HFFc6 (cell line): ENCODE measurements at regions not wholly inside any gene's neighbourhood (a gene's known extent, or its start where the extent isn't known, plus 50 kb on each side); places are given as distances from the start of the nearest gene placed in this dataset.

Experiments used
- DNase-seq: peaks from one replicate; pipeline ENCODE4 v3.0.0-alpha.2; 2018
- H3K27ac Mint-ChIP-seq: 2 replicates; pipeline ENCODE4 v1.8.0; 2020; ENCODE audit warnings: mild to moderate bottlenecking, mixed read lengths
- H3K27me3 Mint-ChIP-seq: 2 replicates; pipeline ENCODE4 v1.8.0; 2021; ENCODE audit warnings: mild to moderate bottlenecking, moderate library complexity, mixed read lengths; ENCODE audit not compliant: insufficient read depth
- H3K36me3 Mint-ChIP-seq: 2 replicates; pipeline ENCODE4 v1.8.0; 2021; ENCODE audit warnings: low read depth, mixed read lengths
- H3K4me1 Mint-ChIP-seq: 2 replicates; pipeline ENCODE4 v1.8.0; 2020; ENCODE audit warnings: low read depth, mixed read lengths
- H3K4me3 Mint-ChIP-seq: 2 replicates; pipeline ENCODE4 v1.8.0; 2020; ENCODE audit warnings: mild to moderate bottlenecking, moderate library complexity, mixed read lengths
- H3K9me3 Mint-ChIP-seq: 2 replicates; pipeline ENCODE4 v1.8.0; 2020; ENCODE audit warnings: mild to moderate bottlenecking, mixed read lengths
- TF ChIP-seq, protein P1 (sequence below): fragments of 200-600 bp; sonication (generic); IDR thresholded peaks from 2 replicates; pipeline ENCODE4 v1.5.0; 2021; ENCODE audit warnings: antibody characterized with exemption, mild to moderate bottlenecking

DNA sequence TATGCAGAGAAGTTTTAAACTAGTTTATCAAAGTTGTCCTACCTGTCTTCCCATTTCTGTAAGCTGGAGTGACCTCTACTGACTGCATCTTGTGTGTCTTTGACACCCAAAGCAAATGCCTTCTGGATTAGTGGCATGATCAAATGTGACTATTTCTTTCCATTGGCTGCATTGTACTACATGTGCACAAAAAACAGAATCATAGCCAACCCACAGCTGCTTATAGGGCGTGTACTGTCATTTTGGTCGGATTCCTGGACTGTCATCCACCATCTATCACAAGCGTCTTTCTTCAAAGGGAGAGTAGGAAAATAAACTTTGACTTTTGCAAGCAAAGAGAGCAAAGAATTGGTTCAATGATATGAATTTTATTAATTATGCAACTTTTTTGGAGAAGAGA, 310.6 kb downstream of the MAP2K6 start:
- Mint-ChIP-seq H3K4me1 (peaks cover 48% of the 10 kb centered on the region), H3K4me3 (no peak overlapping the region), H3K36me3 (no peaks in the 10 kb centered on the region), H3K27ac (no peak overlapping the region), H3K27me3 (peaks cover 2% of the 10 kb centered on the region), H3K9me3 (no peaks in the 10 kb centered on the region)
- TF ChIP-seq, protein P1, sequence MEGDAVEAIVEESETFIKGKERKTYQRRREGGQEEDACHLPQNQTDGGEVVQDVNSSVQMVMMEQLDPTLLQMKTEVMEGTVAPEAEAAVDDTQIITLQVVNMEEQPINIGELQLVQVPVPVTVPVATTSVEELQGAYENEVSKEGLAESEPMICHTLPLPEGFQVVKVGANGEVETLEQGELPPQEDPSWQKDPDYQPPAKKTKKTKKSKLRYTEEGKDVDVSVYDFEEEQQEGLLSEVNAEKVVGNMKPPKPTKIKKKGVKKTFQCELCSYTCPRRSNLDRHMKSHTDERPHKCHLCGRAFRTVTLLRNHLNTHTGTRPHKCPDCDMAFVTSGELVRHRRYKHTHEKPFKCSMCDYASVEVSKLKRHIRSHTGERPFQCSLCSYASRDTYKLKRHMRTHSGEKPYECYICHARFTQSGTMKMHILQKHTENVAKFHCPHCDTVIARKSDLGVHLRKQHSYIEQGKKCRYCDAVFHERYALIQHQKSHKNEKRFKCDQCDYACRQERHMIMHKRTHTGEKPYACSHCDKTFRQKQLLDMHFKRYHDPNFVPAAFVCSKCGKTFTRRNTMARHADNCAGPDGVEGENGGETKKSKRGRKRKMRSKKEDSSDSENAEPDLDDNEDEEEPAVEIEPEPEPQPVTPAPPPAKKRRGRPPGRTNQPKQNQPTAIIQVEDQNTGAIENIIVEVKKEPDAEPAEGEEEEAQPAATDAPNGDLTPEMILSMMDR: no peak
- no peak for DNase-seq

DNA sequence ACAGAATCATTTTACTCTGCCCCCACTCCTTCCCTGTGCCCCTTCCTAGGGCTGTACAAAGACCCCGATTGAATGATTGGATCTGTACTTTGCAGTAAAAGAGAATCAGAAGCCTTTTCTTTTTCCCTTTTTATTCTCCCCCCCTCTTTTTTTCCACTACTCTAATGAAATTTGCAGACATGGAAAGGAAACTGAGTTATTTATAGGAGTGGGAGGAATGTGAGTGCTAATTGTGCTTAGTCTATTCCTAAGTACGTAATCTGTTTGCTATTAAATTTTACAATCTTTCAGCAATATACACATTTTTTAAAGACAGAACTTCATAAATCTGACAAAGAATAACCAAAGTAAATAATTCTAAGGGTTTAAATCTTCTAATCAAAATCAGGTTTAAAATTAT, 314.3 kb downstream of the MAP2K6 start:
- Mint-ChIP-seq H3K4me1 (peaks cover 72% of the 10 kb centered on the region), H3K27ac (no peak overlapping the region), H3K4me3 (no peak overlapping the region), H3K36me3 (no peaks in the 10 kb centered on the region), H3K9me3 (no peaks in the 10 kb centered on the region), H3K27me3 (no peaks in the 10 kb centered on the region; the same call in 1 of the 2 replicates)
- DNase-seq: no peak
- TF ChIP-seq, protein P1: no peak

DNA sequence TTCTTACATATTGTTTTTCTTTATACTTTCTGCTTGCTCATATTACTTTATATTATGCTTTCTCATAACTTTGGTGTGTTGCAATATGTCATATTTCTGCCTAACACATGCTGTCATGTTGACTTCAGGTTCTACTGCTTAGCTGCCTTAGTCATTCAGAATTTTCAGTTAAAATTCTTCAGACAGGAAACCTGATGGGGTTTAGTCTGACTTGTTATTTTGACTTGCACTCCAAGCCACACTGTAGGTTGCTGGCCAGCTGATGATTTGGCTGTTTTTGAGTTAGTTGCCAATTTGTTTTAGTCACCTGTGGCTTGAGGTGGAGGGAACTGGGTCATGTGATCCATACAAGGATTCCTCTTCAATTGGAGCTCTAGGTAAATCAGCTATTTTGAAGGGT, 315.4 kb downstream of the MAP2K6 start:
- Mint-ChIP-seq H3K4me1 (peaks cover 72% of the 10 kb centered on the region), H3K4me3 (no peak overlapping the region), H3K36me3 (no peaks in the 10 kb centered on the region), H3K27me3 (no peaks in the 10 kb centered on the region; the same call in 1 of the 2 replicates), H3K27ac (no peak overlapping the region), H3K9me3 (no peaks in the 10 kb centered on the region)
- TF ChIP-seq, protein P1: no peak
- peak; percentile 17 for DNase-seq

DNA sequence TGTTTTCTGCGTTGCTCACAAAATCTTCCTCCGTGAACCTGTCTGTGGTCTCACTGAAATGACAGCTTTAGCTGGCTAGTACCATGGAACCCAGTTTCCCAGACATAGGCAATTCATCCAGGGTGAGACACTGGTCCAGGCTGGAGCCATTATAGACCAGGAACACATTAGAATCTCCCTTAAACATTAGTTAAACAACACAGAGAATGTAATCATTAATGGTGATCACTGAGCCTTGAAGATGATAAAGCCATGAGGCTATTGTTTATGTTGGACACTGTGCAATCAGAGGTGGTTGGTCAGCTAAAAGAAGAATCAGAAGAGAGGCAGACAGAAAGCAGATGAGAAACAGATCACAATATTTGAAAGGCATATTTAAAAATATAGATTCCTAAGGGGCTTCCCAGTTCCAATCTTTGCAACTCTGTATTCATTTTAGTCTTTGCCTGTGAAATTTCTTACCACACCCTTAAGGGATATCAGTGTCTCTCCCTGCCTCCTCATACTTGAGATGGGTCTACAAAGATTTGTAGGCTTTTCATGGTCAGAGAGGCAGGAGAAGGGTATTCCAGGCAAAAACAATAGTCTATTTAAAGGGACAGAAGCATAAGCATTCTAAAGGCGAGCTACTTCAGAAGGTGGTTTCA, 317.9 kb downstream of the MAP2K6 start:
- H3K9me3 Mint-ChIP-seq: 0 out of 2 replicates have a peak, but pooled peaks cover 7% of the 10 kb centered on the region
- TF ChIP-seq, protein P1: no peak
- H3K27ac Mint-ChIP-seq: peak overlapping the region; percentile 11
- peak; percentile 13 for DNase-seq
- H3K4me3 Mint-ChIP-seq: 0 out of 2 replicates have a peak overlapping the region, but pooled peaks have one; percentile 1
- H3K4me1 Mint-ChIP-seq: peaks cover 70% of the 10 kb centered on the region
- peaks cover 7% of the 10 kb centered on the region for H3K36me3 Mint-ChIP-seq
- H3K27me3 Mint-ChIP-seq: no peaks in the 10 kb centered on the region

DNA sequence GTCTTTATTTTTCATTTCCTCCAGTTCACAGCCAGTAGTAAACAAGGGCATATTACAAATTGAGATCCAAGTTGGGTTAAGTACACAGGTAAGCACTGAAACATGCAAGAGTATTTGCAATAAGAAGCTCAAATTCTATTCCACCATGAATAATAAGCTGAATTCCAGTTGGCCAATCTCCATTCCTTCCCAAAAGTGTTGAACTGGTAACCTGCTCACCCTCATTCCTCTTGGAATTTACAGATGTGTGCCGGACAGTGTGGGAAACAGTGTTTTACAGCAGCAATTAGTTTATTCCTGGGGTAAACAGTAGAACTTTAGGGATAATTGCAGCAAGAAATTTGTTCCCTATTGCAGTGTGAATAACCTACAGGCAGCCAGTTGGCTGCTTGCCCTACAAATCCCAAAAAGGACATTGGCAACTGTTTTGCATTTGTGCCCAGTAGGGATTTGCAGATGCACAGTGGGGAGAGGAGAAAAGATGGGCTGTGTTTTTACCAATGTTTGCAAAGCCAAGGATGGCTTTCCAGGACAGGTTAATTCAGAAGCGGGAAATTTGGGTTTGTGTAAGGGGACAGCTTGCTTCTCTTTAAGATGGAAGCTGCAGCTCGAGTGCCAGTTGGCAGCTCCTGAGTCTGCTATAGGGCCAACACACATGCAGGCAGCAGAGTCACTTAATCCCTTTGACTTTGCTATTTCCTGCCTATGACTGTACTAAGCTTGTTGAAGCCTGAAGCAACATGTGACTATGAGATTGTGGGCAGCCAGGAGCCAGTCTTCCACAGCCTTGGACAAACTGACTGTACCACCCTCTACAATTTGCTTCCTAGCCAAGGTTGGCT, 318.9 kb downstream of the MAP2K6 start:
- H3K4me3 Mint-ChIP-seq: peak overlapping the region; percentile 33

More for the DNA sequence above, 318.9 kb downstream of the MAP2K6 start:
- H3K27ac Mint-ChIP-seq: peak overlapping the region; percentile 53
- H3K9me3 Mint-ChIP-seq: 0 out of 2 replicates have a peak, but pooled peaks cover 8% of the 10 kb centered on the region
- TF ChIP-seq, protein P1: no peak
- peak; percentile 86 for DNase-seq
- H3K36me3 Mint-ChIP-seq: peaks cover 7% of the 10 kb centered on the region
- H3K27me3 Mint-ChIP-seq: no peaks in the 10 kb centered on the region
- H3K4me1 Mint-ChIP-seq: peaks cover 68% of the 10 kb centered on the region
